ENCODE measurements at regions not wholly inside any gene's neighbourhood (a gene's known extent, or its start where the extent isn't known, plus 50 kb on each side); places are given as distances from the start of the nearest gene placed in this dataset.

DNA sequence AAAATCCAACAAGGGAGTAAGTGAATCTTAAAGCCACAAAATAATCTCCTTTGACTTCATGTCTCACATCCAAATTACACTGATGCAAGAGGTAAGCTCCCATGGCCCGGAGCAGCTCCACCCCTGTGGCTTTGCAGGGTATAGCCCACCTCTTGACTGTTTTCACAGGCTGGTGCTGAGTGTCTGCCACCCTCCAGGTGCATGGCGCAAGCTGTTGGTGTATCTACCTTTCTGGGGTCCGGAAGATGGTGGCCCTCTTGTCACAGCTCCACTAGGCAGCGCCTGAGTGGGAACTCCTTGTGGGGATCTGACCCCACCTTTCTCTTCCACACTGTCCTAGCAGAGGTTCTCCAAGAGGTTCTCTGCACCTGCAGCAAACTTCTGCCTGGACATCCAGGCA lies 1051.1 kb upstream of the CDH6 start:
- H3K4me1 ChIP-seq (ENCODE audit: control insufficient read depth in 1 of 2, insufficient read depth in 2 of 2, low read length in 2 of 2), result no peaks in the 10 kb centered on the region
- no peak overlapping the region for H4K12ac ChIP-seq (ENCODE audit: low read depth, low read length)
- no peak overlapping the region for H3K18ac ChIP-seq (ENCODE audit: low read length)
- peaks cover 4% of the 10 kb centered on the region for H3K9me3 ChIP-seq (ENCODE audit: insufficient read depth, low read depth, low read length)
- H2BK12ac ChIP-seq (ENCODE audit: low read length), result no peak overlapping the region
- DNase-seq, result no peak
- H3K4ac ChIP-seq (ENCODE audit: low read depth, low read length), result no peak overlapping the region
- H2AFZ ChIP-seq (ENCODE audit: insufficient read depth, low read length, poor library complexity), result no peak overlapping the region
- no peak overlapping the region for H4K8ac ChIP-seq (ENCODE audit: low read depth, low read length)
- H3K4me2 ChIP-seq (ENCODE audit: low read length), result no peak overlapping the region
- H2BK120ac ChIP-seq (ENCODE audit: insufficient read depth, low read length, poor library complexity), result no peak overlapping the region
- H3K14ac ChIP-seq (ENCODE audit: low read length), result no peak overlapping the region
- no peaks in the 10 kb centered on the region for H3K27me3 ChIP-seq (ENCODE audit: insufficient read depth, low read length)
- H3K9ac ChIP-seq (ENCODE audit: low read length), result no peak overlapping the region
- no peak overlapping the region for H3K23ac ChIP-seq (ENCODE audit: low read length)
- no CpG with 5 or more reads among the region's 4 CpGs for WGBS (ENCODE audit: extremely low coverage, insufficient coverage, insufficient read length)
- H3K79me1 ChIP-seq (ENCODE audit: low read length), result no peaks in the 10 kb centered on the region
- no peak overlapping the region for H3K4me3 ChIP-seq (ENCODE audit: low read depth, low read length)
- H4K91ac ChIP-seq (ENCODE audit: low read depth, low read length), result no peak overlapping the region
- no peak overlapping the region for H3K27ac ChIP-seq (ENCODE audit: low read depth, low read length)
- peaks cover 0 to 2% of the 10 kb centered on the region in 2 experiments for H3K36me3 ChIP-seq (ENCODE audit: control insufficient read depth in 1 of 2, insufficient read depth in 2 of 2, low read length in 2 of 2)
- H3K79me2 ChIP-seq (ENCODE audit: control insufficient read depth, insufficient read depth, low read length, poor library complexity), result no peaks in the 10 kb centered on the region
- no peak overlapping the region for H2BK5ac ChIP-seq (ENCODE audit: low read depth, low read length, poor library complexity)
- H2AK5ac ChIP-seq (ENCODE audit: low read length), result no peak overlapping the region

DNA sequence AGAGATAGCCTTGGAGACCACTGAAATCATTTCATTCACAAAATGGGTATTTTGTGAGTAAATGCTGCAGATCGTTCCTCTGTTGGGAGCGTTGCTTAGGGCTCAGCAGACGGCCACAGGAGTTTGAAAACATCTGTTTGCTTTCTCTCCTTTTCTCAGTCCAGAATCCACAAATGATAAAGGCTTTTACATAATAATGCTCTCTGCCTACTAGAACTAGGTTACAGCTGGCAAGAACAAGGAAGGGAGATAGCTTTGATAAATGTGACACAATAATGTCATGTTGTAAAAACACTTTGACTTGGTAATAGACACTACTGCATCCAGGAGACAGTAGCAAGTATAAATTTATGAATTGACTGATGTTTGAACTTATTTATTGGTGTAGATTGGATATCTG lies 1072.4 kb upstream of the CDH6 start:
- no peak overlapping the region for H3K4me2 ChIP-seq (ENCODE audit: low read length)
- no peak overlapping the region for H2BK5ac ChIP-seq (ENCODE audit: low read depth, low read length, poor library complexity)
- WGBS (ENCODE audit: extremely low coverage, insufficient coverage, insufficient read length), result no CpG with 5 or more reads among the region's 3 CpGs
- H2BK120ac ChIP-seq (ENCODE audit: insufficient read depth, low read length, poor library complexity), result no peak overlapping the region
- H2BK12ac ChIP-seq (ENCODE audit: low read length), result no peak overlapping the region
- no peak overlapping the region for H3K9ac ChIP-seq (ENCODE audit: low read length)
- no peak overlapping the region for H3K18ac ChIP-seq (ENCODE audit: low read length)
- no peak overlapping the region for H2AFZ ChIP-seq (ENCODE audit: insufficient read depth, low read length, poor library complexity)
- no peak overlapping the region for H4K91ac ChIP-seq (ENCODE audit: low read depth, low read length)
- no peak overlapping the region for H4K12ac ChIP-seq (ENCODE audit: low read depth, low read length)
- H3K27ac ChIP-seq (ENCODE audit: low read depth, low read length), result no peak overlapping the region
- H4K8ac ChIP-seq (ENCODE audit: low read depth, low read length), result no peak overlapping the region
- no peaks in the 10 kb centered on the region for H3K27me3 ChIP-seq (ENCODE audit: insufficient read depth, low read length)
- no peaks in the 10 kb centered on the region for H3K4me1 ChIP-seq (ENCODE audit: control insufficient read depth in 1 of 2, insufficient read depth in 2 of 2, low read length in 2 of 2)
- no peak for DNase-seq
- no peaks in the 10 kb centered on the region for H3K79me1 ChIP-seq (ENCODE audit: low read length)
- H3K9me3 ChIP-seq (ENCODE audit: insufficient read depth, low read depth, low read length), result no peaks in the 10 kb centered on the region
- H3K4ac ChIP-seq (ENCODE audit: low read depth, low read length), result no peak overlapping the region
- no peak overlapping the region for H3K14ac ChIP-seq (ENCODE audit: low read length)
- no peak overlapping the region for H3K4me3 ChIP-seq (ENCODE audit: low read depth, low read length)
- H3K36me3 ChIP-seq (ENCODE audit: control insufficient read depth in 1 of 2, insufficient read depth in 2 of 2, low read length in 2 of 2), result no peaks in the 10 kb centered on the region
- no peaks in the 10 kb centered on the region for H3K79me2 ChIP-seq (ENCODE audit: control insufficient read depth, insufficient read depth, low read length, poor library complexity)
- no peak overlapping the region for H3K23ac ChIP-seq (ENCODE audit: low read length)
- no peak overlapping the region for H2AK5ac ChIP-seq (ENCODE audit: low read length)

DNA sequence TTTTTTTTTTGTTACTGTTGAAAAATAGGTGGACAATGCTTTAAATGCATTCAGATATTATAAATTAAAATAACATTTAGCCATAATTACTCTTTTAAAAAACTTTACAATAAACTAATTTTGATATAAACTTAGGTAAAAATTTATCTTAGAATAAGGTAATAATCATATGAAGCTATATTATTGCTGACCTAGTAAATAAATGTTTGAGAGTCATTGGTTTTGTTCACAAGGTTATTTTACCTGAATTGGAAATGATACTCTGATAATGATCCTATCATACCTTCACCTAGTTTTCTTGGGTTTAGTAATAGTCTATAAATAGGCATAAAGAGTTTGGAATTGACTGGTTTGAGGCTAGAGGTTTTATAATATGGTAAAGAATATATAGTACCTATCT lies 1076.4 kb upstream of the CDH6 start:
- Histone ChIP-seq H2BK120ac (ENCODE audit: insufficient read depth, low read length, poor library complexity) (no peak overlapping the region), H2BK12ac (ENCODE audit: low read length) (no peak overlapping the region), H3K4me1 (ENCODE audit: control insufficient read depth in 1 of 2, insufficient read depth in 2 of 2, low read length in 2 of 2) (no peaks in the 10 kb centered on the region)

DNA sequence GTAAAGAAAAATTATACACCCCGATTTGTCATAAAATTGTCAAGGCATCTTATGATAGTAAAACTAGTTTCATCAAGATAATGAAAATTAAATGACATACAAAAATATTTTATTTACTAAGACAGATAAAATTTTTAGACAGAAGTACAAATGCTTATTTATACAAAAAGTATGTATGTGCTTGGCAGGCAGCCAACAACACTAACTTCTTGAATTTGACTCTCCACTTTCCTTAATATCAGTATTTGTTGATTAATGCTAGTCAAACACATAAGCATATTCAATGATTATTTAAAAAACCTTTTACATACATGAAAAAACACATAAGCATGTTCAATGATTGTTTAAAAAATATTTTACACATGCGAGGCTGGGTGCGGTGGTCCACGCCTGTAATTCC lies 1079.9 kb upstream of the CDH6 start:
- Histone ChIP-seq H2AK5ac (ENCODE audit: low read length) (no peak overlapping the region), H3K9me3 (ENCODE audit: insufficient read depth, low read depth, low read length) (no peaks in the 10 kb centered on the region), H3K4ac (ENCODE audit: low read depth, low read length) (no peak overlapping the region), H3K18ac (ENCODE audit: low read length) (no peak overlapping the region), H4K12ac (ENCODE audit: low read depth, low read length) (no peak overlapping the region), H4K91ac (ENCODE audit: low read depth, low read length) (no peak overlapping the region), H4K8ac (ENCODE audit: low read depth, low read length) (no peak overlapping the region), H2BK12ac (ENCODE audit: low read length) (no peak overlapping the region), H2BK120ac (ENCODE audit: insufficient read depth, low read length, poor library complexity) (no peak overlapping the region), H3K36me3 (ENCODE audit: control insufficient read depth in 1 of 2, insufficient read depth in 2 of 2, low read length in 2 of 2) (no peaks in the 10 kb centered on the region), H3K23ac (ENCODE audit: low read length) (no peak overlapping the region), H3K4me3 (ENCODE audit: low read depth, low read length) (no peak overlapping the region), H3K9ac (ENCODE audit: low read length) (no peak overlapping the region), H3K14ac (ENCODE audit: low read length) (no peak overlapping the region), H3K27me3 (ENCODE audit: insufficient read depth, low read length) (no peaks in the 10 kb centered on the region), H3K79me2 (ENCODE audit: control insufficient read depth, insufficient read depth, low read length, poor library complexity) (no peaks in the 10 kb centered on the region), H2AFZ (ENCODE audit: insufficient read depth, low read length, poor library complexity) (no peak overlapping the region), H3K79me1 (ENCODE audit: low read length) (no peaks in the 10 kb centered on the region), H3K4me2 (ENCODE audit: low read length) (no peak overlapping the region), H2BK5ac (ENCODE audit: low read depth, low read length, poor library complexity) (no peak overlapping the region), H3K27ac (ENCODE audit: low read depth, low read length) (no peak overlapping the region), H3K4me1 (ENCODE audit: control insufficient read depth in 1 of 2, insufficient read depth in 2 of 2, low read length in 2 of 2) (no peaks in the 10 kb centered on the region)
- DNase-seq, result no peak
- WGBS (ENCODE audit: extremely low coverage, insufficient coverage, insufficient read length), result no CpG with 5 or more reads among the region's 4 CpGs

More for the DNA sequence above, 1076.4 kb upstream of the CDH6 start:
- Histone ChIP-seq H3K27me3 (ENCODE audit: insufficient read depth, low read length) (no peaks in the 10 kb centered on the region), H3K4me3 (ENCODE audit: low read depth, low read length) (no peak overlapping the region), H3K27ac (ENCODE audit: low read depth, low read length) (no peak overlapping the region), H4K91ac (ENCODE audit: low read depth, low read length) (no peak overlapping the region), H3K4me2 (ENCODE audit: low read length) (no peak overlapping the region), H3K79me2 (ENCODE audit: control insufficient read depth, insufficient read depth, low read length, poor library complexity) (no peaks in the 10 kb centered on the region), H3K36me3 (ENCODE audit: control insufficient read depth in 1 of 2, insufficient read depth in 2 of 2, low read length in 2 of 2) (no peaks in the 10 kb centered on the region), H2AFZ (ENCODE audit: insufficient read depth, low read length, poor library complexity) (no peak overlapping the region), H2BK5ac (ENCODE audit: low read depth, low read length, poor library complexity) (no peak overlapping the region), H4K8ac (ENCODE audit: low read depth, low read length) (no peak overlapping the region), H3K14ac (ENCODE audit: low read length) (no peak overlapping the region), H3K18ac (ENCODE audit: low read length) (no peak overlapping the region), H4K12ac (ENCODE audit: low read depth, low read length) (no peak overlapping the region), H2AK5ac (ENCODE audit: low read length) (no peak overlapping the region), H3K79me1 (ENCODE audit: low read length) (no peaks in the 10 kb centered on the region), H3K9me3 (ENCODE audit: insufficient read depth, low read depth, low read length) (no peaks in the 10 kb centered on the region), H3K4ac (ENCODE audit: low read depth, low read length) (no peak overlapping the region), H3K23ac (ENCODE audit: low read length) (no peak overlapping the region), H3K9ac (ENCODE audit: low read length) (no peak overlapping the region)
- DNase-seq, result no peak
